ENCODE measurements at regions not wholly inside any gene's neighbourhood (a gene's known extent, or its start where the extent isn't known, plus 50 kb on each side); places are given as distances from the start of the nearest gene placed in this dataset.
A peak's percentile ranks its signal among the peaks of the same experiment; 100 is the strongest.
"Not testable (repeated sequence)": the region's sequence is repeated elsewhere in the genome, so short reads cannot be mapped to it uniquely, and the experiment has no call there.

GRCh38 chr5:38695021-38695958, 138.8 kb upstream of the LIFR start:
- Histone ChIP-seq H3K27me3 (ENCODE audit: insufficient read depth, low read length) (no peaks in the 10 kb centered on the region), H3K4me1 (ENCODE audit: insufficient read depth, low read length) (peaks cover 2% of the 10 kb centered on the region), H3K36me3 (ENCODE audit: insufficient read depth, low read length) (no peaks in the 10 kb centered on the region), H3K4me3 (ENCODE audit: low read length) (no peak overlapping the region), H2AFZ (ENCODE audit: low read depth, low read length) (peak overlapping the region; percentile 4), H3K9me3 (ENCODE audit: low read length) (peaks cover 1% of the 10 kb centered on the region)

- H3K27me3 ChIP-seq (ENCODE audit: insufficient read depth, low read length) = no peaks in the 10 kb centered on the region
These were observed 140.6 kb upstream of the LIFR start for GRCh38 chr5:38697013-38697412.

GRCh38 chr5:38705529-38705928, 140.3 kb upstream of the OSMR start:
- H3K4me1 ChIP-seq (ENCODE audit: insufficient read depth, low read length); H2AFZ ChIP-seq (ENCODE audit: low read depth, low read length); H3K36me3 ChIP-seq (ENCODE audit: insufficient read depth, low read length); H3K9me3 ChIP-seq (ENCODE audit: low read length); H3K27me3 ChIP-seq (ENCODE audit: insufficient read depth, low read length); H3K4me3 ChIP-seq (ENCODE audit: low read length): not testable (repeated sequence)

More at GRCh38 chr5:38697013-38697412, 140.6 kb upstream of the LIFR start:
- Histone ChIP-seq H3K9me3 (ENCODE audit: low read length) (peaks cover 1% of the 10 kb centered on the region), H3K4me1 (ENCODE audit: insufficient read depth, low read length) (peaks cover 2% of the 10 kb centered on the region), H3K4me3 (ENCODE audit: low read length) (no peak overlapping the region), H2AFZ (ENCODE audit: low read depth, low read length) (no peak overlapping the region), H3K36me3 (ENCODE audit: insufficient read depth, low read length) (no peaks in the 10 kb centered on the region)

GRCh38 chr5:38706376-38706775, 139.4 kb upstream of the OSMR start:
- Histone ChIP-seq H3K4me3 (ENCODE audit: low read length) (no peak overlapping the region), H3K36me3 (ENCODE audit: insufficient read depth, low read length) (no peaks in the 10 kb centered on the region), H3K27me3 (ENCODE audit: insufficient read depth, low read length) (no peaks in the 10 kb centered on the region), H3K9me3 (ENCODE audit: low read length) (no peaks in the 10 kb centered on the region), H3K4me1 (ENCODE audit: insufficient read depth, low read length) (no peaks in the 10 kb centered on the region), H2AFZ (ENCODE audit: low read depth, low read length) (no peak overlapping the region)

- Histone ChIP-seq H3K4me1 (ENCODE audit: insufficient read depth, low read length) (no peaks in the 10 kb centered on the region), H3K36me3 (ENCODE audit: insufficient read depth, low read length) (no peaks in the 10 kb centered on the region), H3K9me3 (ENCODE audit: low read length) (no peaks in the 10 kb centered on the region), H3K4me3 (ENCODE audit: low read length) (no peak overlapping the region), H2AFZ (ENCODE audit: low read depth, low read length) (no peak overlapping the region), H3K27me3 (ENCODE audit: insufficient read depth, low read length) (no peaks in the 10 kb centered on the region)
These were observed 138.2 kb upstream of the OSMR start for GRCh38 chr5:38707352-38708210.

- Histone ChIP-seq H3K4me1 (ENCODE audit: insufficient read depth, low read length) (peaks cover 3% of the 10 kb centered on the region), H3K36me3 (ENCODE audit: insufficient read depth, low read length) (no peaks in the 10 kb centered on the region), H3K4me3 (ENCODE audit: low read length) (no peak overlapping the region), H2AFZ (ENCODE audit: low read depth, low read length) (no peak overlapping the region), H3K9me3 (ENCODE audit: low read length) (no peaks in the 10 kb centered on the region), H3K27me3 (ENCODE audit: insufficient read depth, low read length) (no peaks in the 10 kb centered on the region)
These were observed 136.0 kb upstream of the OSMR start for GRCh38 chr5:38709678-38710306.

- H3K9me3 ChIP-seq (ENCODE audit: low read length) = no peaks in the 10 kb centered on the region
- no peaks in the 10 kb centered on the region for H3K27me3 ChIP-seq (ENCODE audit: insufficient read depth, low read length)
These were observed 135.2 kb upstream of the OSMR start for GRCh38 chr5:38710627-38711026.

GRCh38 chr5:38712391-38712790, 133.4 kb upstream of the OSMR start:
- Histone ChIP-seq H3K9me3 (ENCODE audit: low read length) (no peaks in the 10 kb centered on the region), H3K4me1 (ENCODE audit: insufficient read depth, low read length) (peaks cover 17% of the 10 kb centered on the region), H3K36me3 (ENCODE audit: insufficient read depth, low read length) (no peaks in the 10 kb centered on the region), H2AFZ (ENCODE audit: low read depth, low read length) (no peak overlapping the region), H3K27me3 (ENCODE audit: insufficient read depth, low read length) (no peaks in the 10 kb centered on the region), H3K4me3 (ENCODE audit: low read length) (no peak overlapping the region)

More at GRCh38 chr5:38710627-38711026, 135.2 kb upstream of the OSMR start:
- H2AFZ ChIP-seq (ENCODE audit: low read depth, low read length) = peak overlapping the region; percentile 11
- no peak overlapping the region for H3K4me3 ChIP-seq (ENCODE audit: low read length)
- peaks cover 7% of the 10 kb centered on the region for H3K4me1 ChIP-seq (ENCODE audit: insufficient read depth, low read length)
- no peaks in the 10 kb centered on the region for H3K36me3 ChIP-seq (ENCODE audit: insufficient read depth, low read length)

- no peak overlapping the region for H3K4me3 ChIP-seq (ENCODE audit: low read length)
- H3K36me3 ChIP-seq (ENCODE audit: insufficient read depth, low read length) = no peaks in the 10 kb centered on the region
- peaks cover 24% of the 10 kb centered on the region for H3K4me1 ChIP-seq (ENCODE audit: insufficient read depth, low read length)
- H3K9me3 ChIP-seq (ENCODE audit: low read length) = no peaks in the 10 kb centered on the region
- no peak overlapping the region for H2AFZ ChIP-seq (ENCODE audit: low read depth, low read length)
- no peaks in the 10 kb centered on the region for H3K27me3 ChIP-seq (ENCODE audit: insufficient read depth, low read length)
These were observed 131.6 kb upstream of the OSMR start for GRCh38 chr5:38714240-38714639.

- Histone ChIP-seq H3K27me3 (ENCODE audit: insufficient read depth, low read length) (no peaks in the 10 kb centered on the region), H3K36me3 (ENCODE audit: insufficient read depth, low read length) (no peaks in the 10 kb centered on the region), H3K4me1 (ENCODE audit: insufficient read depth, low read length) (peaks cover 30% of the 10 kb centered on the region), H2AFZ (ENCODE audit: low read depth, low read length) (no peak overlapping the region), H3K4me3 (ENCODE audit: low read length) (no peak overlapping the region), H3K9me3 (ENCODE audit: low read length) (no peaks in the 10 kb centered on the region)
These were observed 131.0 kb upstream of the OSMR start for GRCh38 chr5:38714703-38715355.

GRCh38 chr5:38715696-38716095, 130.1 kb upstream of the OSMR start:
- H3K27me3 ChIP-seq (ENCODE audit: insufficient read depth, low read length) = no peaks in the 10 kb centered on the region
- H3K4me1 ChIP-seq (ENCODE audit: insufficient read depth, low read length) = peaks cover 39% of the 10 kb centered on the region
- no peaks in the 10 kb centered on the region for H3K36me3 ChIP-seq (ENCODE audit: insufficient read depth, low read length)
- H3K9me3 ChIP-seq (ENCODE audit: low read length) = no peaks in the 10 kb centered on the region
- H3K4me3 ChIP-seq (ENCODE audit: low read length) = no peak overlapping the region
- H2AFZ ChIP-seq (ENCODE audit: low read depth, low read length) = no peak overlapping the region

- no peaks in the 10 kb centered on the region for H3K36me3 ChIP-seq (ENCODE audit: insufficient read depth, low read length)
- no peaks in the 10 kb centered on the region for H3K9me3 ChIP-seq (ENCODE audit: low read length)
- peaks cover 39% of the 10 kb centered on the region for H3K4me1 ChIP-seq (ENCODE audit: insufficient read depth, low read length)
- H2AFZ ChIP-seq (ENCODE audit: low read depth, low read length) = no peak overlapping the region
- no peaks in the 10 kb centered on the region for H3K27me3 ChIP-seq (ENCODE audit: insufficient read depth, low read length)
- H3K4me3 ChIP-seq (ENCODE audit: low read length) = no peak overlapping the region
These were observed 129.3 kb upstream of the OSMR start for GRCh38 chr5:38716516-38716915.

All from neuron (in vitro differentiated cells).